Body of pancreas (tissue), 4 donors: ENCODE measurements at regions not wholly inside any gene's neighbourhood (a gene's known extent, or its start where the extent isn't known, plus 50 kb on each side); places are given as distances from the start of the nearest gene placed in this dataset.

ENCODE experiments used
- ATAC-seq: fragments of 150-250 bp; one replicate; pipeline ENCODE4 v1.9.1; 2016
- DNase-seq, 4 donors: peaks; one replicate each; pipeline ENCODE4 v3.0.0-alpha.2; 2019
- H3K27ac ChIP-seq, 4 donors: fragments of 200-600 bp; sonication (generic); 1 replicate in 3 of 4; 2 replicates in 1 of 4; pipeline versions ENCODE4 v1.5.1 to v1.6.1; 2016 to 2019; ENCODE audit warnings: mild to moderate bottlenecking in 1 of 4, mixed read lengths in 1 of 4, moderate library complexity in 1 of 4
- H3K27me3 ChIP-seq, 2 donors: fragments of 200-600 bp; sonication (generic); one replicate each; pipeline ENCODE4 v1.6.0; 2016; ENCODE audit warnings: mild to moderate bottlenecking in 1 of 2
- H3K36me3 ChIP-seq, 2 donors: fragments of 200-600 bp; sonication (generic); replicated peaks in 1 of 2; 2 replicates each; pipeline ENCODE4 v1.5.1; 2016; ENCODE audit warnings: low read depth in 2 of 2; ENCODE audit not compliant: insufficient read depth in 1 of 2
- H3K4me1 ChIP-seq: fragments of 200-600 bp; sonication (generic); one replicate; pipeline ENCODE4 v1.6.0; 2016
- H3K4me3 ChIP-seq, 2 donors: fragments of 200-600 bp; sonication (generic); 1 replicate in 1 of 2; 2 replicates in 1 of 2; pipeline ENCODE4 v1.5.1; 2016 to 2019
- H3K9me3 ChIP-seq, 3 donors: fragments of 200-600 bp; sonication (generic); 1 replicate in 2 of 3; 2 replicates in 1 of 3; pipeline ENCODE4 v1.5.1; 2016
- CTCF ChIP-seq, 7 experiments: fragments of 450-650 bp in 4 of 7; fragments of 200-600 bp in 3 of 7; sonication (generic) in 3 of 7; IDR thresholded peaks; one replicate each; pipeline ENCODE4 v1.5.1; 2016 to 2019; ENCODE audit warnings: antibody characterized with exemption in 7 of 7
- POLR2A ChIP-seq, 3 donors: fragments of 450-650 bp; IDR thresholded peaks; one replicate each; pipeline ENCODE4 v1.6.1; 2016; ENCODE audit warnings: antibody characterized with exemption in 3 of 3, mild to moderate bottlenecking in 2 of 3
- WGBS, 2 donors: methylation state at CpG; one replicate each; pipeline ENCODE4 v1.1.5; 2017; 5-methylcytosine and 5-hydroxymethylcytosine counted together
- intact Hi-C: fragments of 100-400 bp; cut with DNase I; formaldehyde crosslinking; loops from one replicate; pipeline ENCODE4 v1.15.1; 2023

- H3K4me3 ChIP-seq: no peak overlapping the region
- 52 to 56% methylated on average over 3 of the region's 3 CpGs for WGBS, 2 donors
- no peak for DNase-seq
- H3K9me3 ChIP-seq: no peaks in the 10 kb centered on the region
- no peak overlapping the region for H3K27ac ChIP-seq
- TF ChIP-seq POLR2A (IDR thresholded peaks at IDR 0.05) (no peak), CTCF (IDR thresholded peaks at IDR 0.05) (no peak)
- H3K27me3 ChIP-seq: no peaks in the 10 kb centered on the region
- no peaks in the 10 kb centered on the region for H3K36me3 ChIP-seq
- intact Hi-C loops: no loop called here
- no peak for ATAC-seq
- H3K4me1 ChIP-seq: peaks cover 7% of the 10 kb centered on the region
Measured at GRCh38 chr9:126152622-126153362, 173.8 kb upstream of the MVB12B start.

- intact Hi-C loops: no loop called here
- H3K27ac ChIP-seq: no peak overlapping the region
- TF ChIP-seq CTCF (IDR thresholded peaks at IDR 0.05): no peak
- no peak for TF ChIP-seq POLR2A (IDR thresholded peaks at IDR 0.05)
- H3K27me3 ChIP-seq: no peaks in the 10 kb centered on the region
- WGBS, 2 donors: 49 to 50% methylated on average over 6 of the region's 6 CpGs
- no peak for DNase-seq
- no peak overlapping the region for H3K4me3 ChIP-seq
- H3K4me1 ChIP-seq: peaks cover 7% of the 10 kb centered on the region
- H3K9me3 ChIP-seq: no peaks in the 10 kb centered on the region
- no peaks in the 10 kb centered on the region for H3K36me3 ChIP-seq
- no peak for ATAC-seq
Measured at GRCh38 chr9:126153382-126153781, 173.2 kb upstream of the MVB12B start.

GRCh38 chr9:126154182-126154827, 172.3 kb upstream of the MVB12B start:
- intact Hi-C loops: no loop called here
- DNase-seq (no peak), ATAC-seq (no peak)
- TF ChIP-seq CTCF (IDR thresholded peaks at IDR 0.05) (no peak), POLR2A (IDR thresholded peaks at IDR 0.05) (no peak)
- Histone ChIP-seq H3K4me1 (peaks cover 7% of the 10 kb centered on the region), H3K4me3 (no peak overlapping the region), H3K36me3 (no peaks in the 10 kb centered on the region), H3K9me3 (no peaks in the 10 kb centered on the region), H3K27me3 (no peaks in the 10 kb centered on the region), H3K27ac (no peak overlapping the region)
- WGBS, 2 donors: 55 to 66% methylated on average over 10 of the region's 10 CpGs

- DNase-seq: no peak
- H3K27ac ChIP-seq: no peak overlapping the region
- H3K36me3 ChIP-seq: no peaks in the 10 kb centered on the region
- TF ChIP-seq CTCF (IDR thresholded peaks at IDR 0.05) (no peak), POLR2A (IDR thresholded peaks at IDR 0.05) (no peak)
- no peak for ATAC-seq
- H3K4me3 ChIP-seq: no peak overlapping the region
- no peaks in the 10 kb centered on the region for H3K9me3 ChIP-seq
- H3K4me1 ChIP-seq: peaks cover 7% of the 10 kb centered on the region
- 74 to 76% methylated on average over 4 to 5 of the region's 5 CpGs for WGBS, 2 donors
- no peaks in the 10 kb centered on the region for H3K27me3 ChIP-seq
- intact Hi-C loops: no loop called here
Measured at GRCh38 chr9:126154869-126155268, 171.8 kb upstream of the MVB12B start.
